ENCODE measurements at regions not wholly inside any gene's neighbourhood (a gene's known extent, or its start where the extent isn't known, plus 50 kb on each side); places are given as distances from the start of the nearest gene placed in this dataset.

GRCh38 chr18:40863801-40864200, 1091.2 kb upstream of the PIK3C3 start:
- DNase-seq, result no peak

- DNase-seq, result no peak
These were observed 1094.8 kb upstream of the PIK3C3 start for GRCh38 chr18:40860189-40860588.

GRCh38 chr18:40855661-40856060, 1099.4 kb upstream of the PIK3C3 start:
- no peak for DNase-seq

GRCh38 chr18:40852406-40852805, 1102.6 kb upstream of the PIK3C3 start:
- DNase-seq, result no peak

- no peak for DNase-seq
These were observed 1104.0 kb upstream of the PIK3C3 start for GRCh38 chr18:40851014-40851429.

- DNase-seq, result no peak
These were observed 1105.1 kb upstream of the PIK3C3 start for GRCh38 chr18:40849886-40850285.

- no peak for DNase-seq
These were observed 1113.6 kb upstream of the PIK3C3 start for GRCh38 chr18:40841467-40841866.

GRCh38 chr18:40841063-40841462, 1114.0 kb upstream of the PIK3C3 start:
- no peak for DNase-seq

GRCh38 chr18:40832362-40832761, 1122.7 kb upstream of the PIK3C3 start:
- no peak for DNase-seq

- DNase-seq, result no peak
These were observed 1130.7 kb upstream of the PIK3C3 start for GRCh38 chr18:40824291-40824690.

GRCh38 chr18:40821596-40822243, 1133.3 kb upstream of the PIK3C3 start:
- DNase-seq, result no peak

GRCh38 chr18:40812981-40813515, 1142.0 kb upstream of the PIK3C3 start:
- no peak for DNase-seq

- DNase-seq, result no peak
These were observed 1144.7 kb upstream of the PIK3C3 start for GRCh38 chr18:40810372-40810771.

GRCh38 chr18:40789286-40789685, 1165.7 kb upstream of the PIK3C3 start:
- no peak for DNase-seq

GRCh38 chr18:40782453-40783130, 1172.4 kb upstream of the PIK3C3 start:
- DNase-seq, result no peak

GRCh38 chr18:40769786-40770185, 1185.2 kb upstream of the PIK3C3 start:
- no peak for DNase-seq

- no peak for DNase-seq
These were observed 1194.8 kb upstream of the PIK3C3 start for GRCh38 chr18:40760251-40760650.

GRCh38 chr18:40754477-40754876, 1200.6 kb upstream of the PIK3C3 start:
- no peak for DNase-seq

GRCh38 chr18:40752316-40752715, 1202.7 kb upstream of the PIK3C3 start:
- no peak for DNase-seq

- DNase-seq, result no peak
These were observed 1203.8 kb upstream of the PIK3C3 start for GRCh38 chr18:40751186-40751585.

- no peak for DNase-seq
These were observed 1216.0 kb upstream of the PIK3C3 start for GRCh38 chr18:40739029-40739428.

- DNase-seq, result no peak
These were observed 1216.6 kb upstream of the PIK3C3 start for GRCh38 chr18:40738321-40738880.

- DNase-seq, result no peak
These were observed 1246.3 kb upstream of the PIK3C3 start for GRCh38 chr18:40708726-40709125.

- no peak for DNase-seq
These were observed 1247.2 kb upstream of the PIK3C3 start for GRCh38 chr18:40707797-40708196.
